Fibroblast of skin of back (primary cell): ENCODE measurements at regions not wholly inside any gene's neighbourhood (a gene's known extent, or its start where the extent isn't known, plus 50 kb on each side); places are given as distances from the start of the nearest gene placed in this dataset.
"Not testable (repeated sequence)": the region's sequence is repeated elsewhere in the genome, so short reads cannot be mapped to it uniquely, and the experiment has no call there.

Source experiments
- DNase-seq: peaks from one replicate; pipeline ENCODE4 v3.0.0-alpha.2; 2013

DNA sequence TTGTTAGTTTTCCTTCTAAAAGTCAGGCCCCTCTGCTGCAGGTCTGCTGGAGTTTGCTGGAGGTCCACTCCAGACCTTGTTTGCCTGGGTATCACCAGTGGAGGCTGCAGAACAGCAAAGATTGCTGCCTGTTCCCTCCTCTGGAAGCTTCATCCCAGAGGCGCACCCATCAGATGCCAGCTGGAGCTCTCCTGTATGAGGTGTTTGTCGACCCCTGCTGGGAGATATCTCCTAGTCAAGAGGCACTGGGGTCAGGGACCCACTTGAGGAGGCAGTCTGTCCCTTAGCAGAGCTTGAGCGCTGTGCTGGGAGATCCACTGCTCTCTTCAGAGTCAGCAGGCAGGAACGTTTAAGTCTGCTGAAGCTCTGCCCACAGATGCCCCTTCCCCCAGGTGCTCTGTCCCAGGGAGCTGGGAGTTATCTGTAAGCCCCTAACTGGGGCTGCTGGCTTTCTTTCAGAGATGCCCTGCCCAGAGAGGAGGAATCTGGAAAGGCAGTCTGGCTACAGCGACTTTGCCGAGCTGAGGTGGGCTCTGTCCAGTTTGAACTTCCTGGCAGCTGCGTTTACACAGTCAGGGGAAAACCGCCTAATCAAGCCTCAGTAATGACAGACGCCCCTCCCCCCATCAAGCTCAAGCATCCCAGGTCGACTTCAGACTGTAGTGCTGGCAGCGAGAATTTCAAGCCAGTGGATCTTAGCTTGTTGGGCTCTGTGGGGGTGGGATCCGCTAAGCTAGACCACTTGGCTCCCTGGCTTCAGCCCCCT is 49.9 kb upstream of the PGBD5 start:
- DNase-seq: not testable (repeated sequence)
